ENCODE measurements at regions not wholly inside any gene's neighbourhood (a gene's known extent, or its start where the extent isn't known, plus 50 kb on each side); places are given as distances from the start of the nearest gene placed in this dataset.

DNA sequence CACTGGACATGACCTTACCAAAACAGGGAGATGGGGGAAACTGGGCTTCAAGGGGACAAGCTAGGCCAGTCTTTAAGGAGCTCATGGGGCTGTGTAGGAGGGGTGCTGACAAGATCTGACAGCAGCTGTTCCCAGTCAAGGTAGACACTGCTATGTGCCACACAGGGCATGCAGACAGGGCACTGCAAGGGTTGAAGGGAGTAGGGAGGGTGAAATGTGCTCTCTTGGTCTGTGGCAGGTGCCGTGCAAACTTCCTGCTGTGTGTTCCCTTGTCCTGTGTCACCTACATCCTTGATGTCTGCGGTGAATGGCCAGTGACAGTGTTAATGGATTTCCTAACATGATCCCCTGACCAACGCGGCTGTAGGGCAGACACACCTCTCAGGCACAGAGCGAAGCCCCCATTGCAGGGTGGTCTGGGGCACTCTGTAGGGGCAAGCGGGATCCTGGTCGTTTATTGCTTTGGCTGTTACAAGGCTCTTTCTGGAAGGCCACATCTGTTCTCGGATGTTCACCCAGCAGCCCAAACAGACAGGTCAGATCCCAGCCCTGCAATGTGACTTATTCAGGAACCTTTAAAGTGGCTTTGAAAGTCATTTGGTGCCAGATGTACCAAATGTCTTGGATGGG, 199.5 kb upstream of the ZNF536 start:
- 55% methylated on average over 7 of the region's 8 CpGs for WGBS (ENCODE audit: low lambda C conversion rate)
- CTCF ChIA-PET, result interaction anchor here (0.9 to 1.4 kb wide), 2 partner anchors 14 to 91 kb away, joined by 3 read pairs; no protein-coding TSS in a partner anchor

DNA sequence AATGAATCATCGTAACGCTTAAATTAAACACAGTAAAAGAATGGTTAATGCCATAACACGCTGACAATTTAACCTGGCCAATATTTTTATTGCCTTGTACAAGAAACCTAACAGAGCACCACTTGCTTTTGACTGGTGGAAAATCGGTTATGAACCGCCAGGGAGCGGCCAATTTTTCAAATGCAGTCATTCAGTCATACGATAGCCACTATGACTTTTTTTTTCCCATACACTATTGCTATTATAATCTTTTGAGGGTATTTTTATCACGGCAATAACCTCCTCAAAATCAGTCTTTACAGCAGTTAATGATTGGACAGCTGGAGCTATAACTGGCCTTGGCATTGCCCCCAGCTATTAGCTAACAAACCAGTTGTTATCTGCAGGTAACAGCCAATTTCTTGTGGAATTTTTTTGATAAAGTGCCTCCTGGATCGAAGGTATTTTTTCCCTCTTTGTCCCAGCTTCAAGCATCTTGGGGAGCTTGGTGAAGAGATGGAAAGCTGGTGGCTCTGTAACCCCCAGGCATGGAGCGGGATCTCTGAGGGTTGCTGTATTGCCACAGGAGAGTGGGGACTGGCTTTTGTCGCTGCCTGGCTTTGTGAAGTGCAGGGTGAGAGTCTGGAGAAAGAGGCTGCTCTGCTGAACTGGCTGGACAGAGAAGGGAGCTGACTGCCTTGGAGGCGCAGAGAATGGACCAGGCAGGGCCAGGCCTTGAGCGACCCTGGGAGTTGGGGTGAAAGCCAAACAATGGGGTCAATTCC, 198.4 kb upstream of the ZNF536 start:
- H3K9me2 ChIP-seq, result no peaks in the 10 kb centered on the region
- POLR2A ChIA-PET, result no interaction called here
- no peaks in the 10 kb centered on the region for H3K9me3 ChIP-seq
- TF ChIP-seq, protein P1, sequence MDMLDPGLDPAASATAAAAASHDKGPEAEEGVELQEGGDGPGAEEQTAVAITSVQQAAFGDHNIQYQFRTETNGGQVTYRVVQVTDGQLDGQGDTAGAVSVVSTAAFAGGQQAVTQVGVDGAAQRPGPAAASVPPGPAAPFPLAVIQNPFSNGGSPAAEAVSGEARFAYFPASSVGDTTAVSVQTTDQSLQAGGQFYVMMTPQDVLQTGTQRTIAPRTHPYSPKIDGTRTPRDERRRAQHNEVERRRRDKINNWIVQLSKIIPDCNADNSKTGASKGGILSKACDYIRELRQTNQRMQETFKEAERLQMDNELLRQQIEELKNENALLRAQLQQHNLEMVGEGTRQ (IDR thresholded peaks at IDR 0.05; ENCODE audit: borderline replicate concordance, low read depth, low read length), result no peak
- TF ChIP-seq, protein P2, sequence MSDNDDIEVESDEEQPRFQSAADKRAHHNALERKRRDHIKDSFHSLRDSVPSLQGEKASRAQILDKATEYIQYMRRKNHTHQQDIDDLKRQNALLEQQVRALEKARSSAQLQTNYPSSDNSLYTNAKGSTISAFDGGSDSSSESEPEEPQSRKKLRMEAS (IDR thresholded peaks at IDR 0.05; ENCODE audit: low read depth), result no peak
- TF ChIP-seq NFIC (IDR thresholded peaks at IDR 0.05; ENCODE audit: borderline replicate concordance), result no peak
- no peak for TF ChIP-seq CHD2 (IDR thresholded peaks at IDR 0.05; ENCODE audit: low read length, partially characterized antibody)
- TF ChIP-seq RCOR1 (IDR thresholded peaks at IDR 0.05; ENCODE audit: low read length), result no peak
- no peak for TF ChIP-seq MXI1 (IDR thresholded peaks at IDR 0.05; ENCODE audit: low read depth, low read length)
- no peak for TF ChIP-seq FOXJ3 (CRISPR knock-in tag; IDR thresholded peaks at IDR 0.05)
- no peak for TF ChIP-seq GABPA (IDR thresholded peaks at IDR 0.05; ENCODE audit: low read depth)
- TF ChIP-seq EP300 (IDR thresholded peaks at IDR 0.05; ENCODE audit: borderline replicate concordance in 1 of 2, low read depth in 1 of 2, low read length in 1 of 2), result no peak
- TF ChIP-seq, protein P3, sequence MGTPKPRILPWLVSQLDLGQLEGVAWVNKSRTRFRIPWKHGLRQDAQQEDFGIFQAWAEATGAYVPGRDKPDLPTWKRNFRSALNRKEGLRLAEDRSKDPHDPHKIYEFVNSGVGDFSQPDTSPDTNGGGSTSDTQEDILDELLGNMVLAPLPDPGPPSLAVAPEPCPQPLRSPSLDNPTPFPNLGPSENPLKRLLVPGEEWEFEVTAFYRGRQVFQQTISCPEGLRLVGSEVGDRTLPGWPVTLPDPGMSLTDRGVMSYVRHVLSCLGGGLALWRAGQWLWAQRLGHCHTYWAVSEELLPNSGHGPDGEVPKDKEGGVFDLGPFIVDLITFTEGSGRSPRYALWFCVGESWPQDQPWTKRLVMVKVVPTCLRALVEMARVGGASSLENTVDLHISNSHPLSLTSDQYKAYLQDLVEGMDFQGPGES (IDR thresholded peaks at IDR 0.05; ENCODE audit: low read depth, low read length), result no peak

More for the DNA sequence above, 199.5 kb upstream of the ZNF536 start:
- H3K36me3 ChIP-seq (replicated peaks in 1 of 2; ENCODE audit: control insufficient read depth in 1 of 2, insufficient read depth in 2 of 2, low read length in 1 of 2), result no peaks in the 10 kb centered on the region
- TF ChIP-seq ELF1 (IDR thresholded peaks at IDR 0.05) (no peak), RCOR1 (IDR thresholded peaks at IDR 0.05; ENCODE audit: low read length) (no peak), EZH2phosphoT487 (IDR thresholded peaks at IDR 0.05; ENCODE audit: borderline replicate concordance, low read depth) (no peak), TCF12 (IDR thresholded peaks at IDR 0.05) (no peak), GATA2 (CRISPR knock-in tag; IDR thresholded peaks at IDR 0.05) (no peak), NRF1 (IDR thresholded peaks at IDR 0.05; ENCODE audit: low read depth, low read length) (no peak), MXI1 (IDR thresholded peaks at IDR 0.05; ENCODE audit: low read depth, low read length) (no peak), SMC3 (IDR thresholded peaks at IDR 0.05; ENCODE audit: low read depth, low read length) (no peak), POLR2AphosphoS5 (IDR thresholded peaks at IDR 0.05; ENCODE audit: low read depth, low read length) (no peak), RXRA (IDR thresholded peaks at IDR 0.05; ENCODE audit: borderline replicate concordance, low read depth) (no peak), SIN3A (IDR thresholded peaks at IDR 0.05; ENCODE audit: borderline replicate concordance, low read depth, low read length) (no peak), FOXJ3 (CRISPR knock-in tag; IDR thresholded peaks at IDR 0.05) (no peak), MEF2A (IDR thresholded peaks at IDR 0.05; ENCODE audit: borderline replicate concordance, low read depth) (no peak)
- TF ChIP-seq, protein P2 (IDR thresholded peaks at IDR 0.05; ENCODE audit: low read depth), result no peak
- TF ChIP-seq, protein P4, sequence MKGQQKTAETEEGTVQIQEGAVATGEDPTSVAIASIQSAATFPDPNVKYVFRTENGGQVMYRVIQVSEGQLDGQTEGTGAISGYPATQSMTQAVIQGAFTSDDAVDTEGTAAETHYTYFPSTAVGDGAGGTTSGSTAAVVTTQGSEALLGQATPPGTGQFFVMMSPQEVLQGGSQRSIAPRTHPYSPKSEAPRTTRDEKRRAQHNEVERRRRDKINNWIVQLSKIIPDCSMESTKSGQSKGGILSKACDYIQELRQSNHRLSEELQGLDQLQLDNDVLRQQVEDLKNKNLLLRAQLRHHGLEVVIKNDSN (IDR thresholded peaks at IDR 0.05; ENCODE audit: borderline replicate concordance, low read depth), result no peak
- TF ChIP-seq, protein P5, sequence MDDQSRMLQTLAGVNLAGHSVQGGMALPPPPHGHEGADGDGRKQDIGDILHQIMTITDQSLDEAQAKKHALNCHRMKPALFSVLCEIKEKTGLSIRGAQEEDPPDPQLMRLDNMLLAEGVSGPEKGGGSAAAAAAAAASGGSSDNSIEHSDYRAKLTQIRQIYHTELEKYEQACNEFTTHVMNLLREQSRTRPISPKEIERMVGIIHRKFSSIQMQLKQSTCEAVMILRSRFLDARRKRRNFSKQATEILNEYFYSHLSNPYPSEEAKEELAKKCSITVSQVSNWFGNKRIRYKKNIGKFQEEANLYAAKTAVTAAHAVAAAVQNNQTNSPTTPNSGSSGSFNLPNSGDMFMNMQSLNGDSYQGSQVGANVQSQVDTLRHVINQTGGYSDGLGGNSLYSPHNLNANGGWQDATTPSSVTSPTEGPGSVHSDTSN (IDR thresholded peaks at IDR 0.05), result no peak
- TF ChIP-seq, protein P1 (IDR thresholded peaks at IDR 0.05; ENCODE audit: borderline replicate concordance, low read depth, low read length), result no peak
- POLR2A ChIA-PET, result no interaction called here
- H3K4me2 ChIP-seq, result no peak overlapping the region
- no peaks in the 10 kb centered on the region for H4K20me1 ChIP-seq (ENCODE audit: insufficient read depth)
- no peak overlapping the region for H3K4me3 ChIP-seq (ENCODE audit: low read depth in 2 of 2, low read length in 1 of 2)
- DNase-seq, result no peak
- no peaks in the 10 kb centered on the region for H3K79me2 ChIP-seq (ENCODE audit: insufficient read depth)
- H3F3A ChIP-seq (replicated peaks; ENCODE audit: insufficient read depth), result no peaks in the 10 kb centered on the region
- no peak overlapping the region for H2AFZ ChIP-seq (ENCODE audit: low read depth)
- H3K9me2 ChIP-seq, result no peaks in the 10 kb centered on the region
- H3K9me3 ChIP-seq, result no peaks in the 10 kb centered on the region
- no peaks in the 10 kb centered on the region for H3K27me3 ChIP-seq (ENCODE audit: insufficient read depth)
- no peak overlapping the region for H3K27ac ChIP-seq (ENCODE audit: low read depth in 2 of 2, low read length in 1 of 2)
- no peak overlapping the region for H3K9ac ChIP-seq
- H3K4me1 ChIP-seq (ENCODE audit: control insufficient read depth in 1 of 2, insufficient read depth in 2 of 2, low read depth in 1 of 2, low read length in 1 of 2), result peaks cover 0 to 5% of the 10 kb centered on the region in 2 experiments; a peak in 1 of 4 replicates

More for the DNA sequence above, 198.4 kb upstream of the ZNF536 start:
- Histone ChIP-seq H3K9ac (no peak overlapping the region), H3F3A (replicated peaks; ENCODE audit: insufficient read depth) (no peaks in the 10 kb centered on the region), H3K4me1 (ENCODE audit: control insufficient read depth in 1 of 2, insufficient read depth in 2 of 2, low read depth in 1 of 2, low read length in 1 of 2) (peaks cover 0 to 5% of the 10 kb centered on the region in 2 experiments; a peak in 1 of 4 replicates), H3K27me3 (ENCODE audit: insufficient read depth) (no peaks in the 10 kb centered on the region), H3K79me2 (ENCODE audit: insufficient read depth) (no peaks in the 10 kb centered on the region), H3K4me2 (no peak overlapping the region), H3K36me3 (replicated peaks in 1 of 2; ENCODE audit: control insufficient read depth in 1 of 2, insufficient read depth in 2 of 2, low read length in 1 of 2) (no peaks in the 10 kb centered on the region), H3K4me3 (ENCODE audit: low read depth in 2 of 2, low read length in 1 of 2) (no peak overlapping the region), H2AFZ (ENCODE audit: low read depth) (no peak overlapping the region), H4K20me1 (ENCODE audit: insufficient read depth) (no peaks in the 10 kb centered on the region), H3K27ac (ENCODE audit: low read depth in 2 of 2, low read length in 1 of 2) (no peak overlapping the region)
- CTCF ChIA-PET, result no interaction called here
- no peak for DNase-seq
- WGBS (ENCODE audit: low lambda C conversion rate), result 51% methylated on average over 13 of the region's 13 CpGs

Measured in SK-N-SH (cell line).